Kidney (tissue), 10 donors: ENCODE measurements at regions not wholly inside any gene's neighbourhood (a gene's known extent, or its start where the extent isn't known, plus 50 kb on each side); places are given as distances from the start of the nearest gene placed in this dataset.
"Not testable (repeated sequence)": the region's sequence is repeated elsewhere in the genome, so short reads cannot be mapped to it uniquely, and the experiment has no call there.

Experiments used
- DNase-seq, 5 donors: peaks; one replicate each; pipeline ENCODE4 v3.0.0-alpha.2; 2013 to 2020
- FAIRE-seq: peaks from 2 replicates; lab custom pipeline; 2012; peaks lifted over from hg19 to GRCh38; lab: Jason Lieb, UNC
- H3K27ac ChIP-seq, 2 donors: one replicate each; pipeline ENCODE4 v1.7.0; 2013; ENCODE audit warnings: low read depth in 2 of 2, low read length in 2 of 2, inconsistent platforms in 1 of 2
- H3K27me3 ChIP-seq: one replicate; pipeline ENCODE4 v1.7.1; 2013; ENCODE audit warnings: low read length, inconsistent platforms; ENCODE audit not compliant: control insufficient read depth, insufficient read depth
- H3K36me3 ChIP-seq, 3 donors: one replicate each; pipeline versions ENCODE4 v1.7.0 to v1.7.1; 2013; ENCODE audit warnings: low read length in 3 of 3, control low read depth in 1 of 3, inconsistent platforms in 1 of 3; ENCODE audit not compliant: insufficient read depth in 3 of 3, control insufficient read depth in 2 of 3
- H3K4me1 ChIP-seq, 3 donors: one replicate each; pipeline versions ENCODE4 v1.7.0 to v1.7.1; 2013; ENCODE audit warnings: low read length in 3 of 3, inconsistent platforms in 1 of 3, low read depth in 1 of 3; ENCODE audit not compliant: control insufficient read depth in 2 of 3, insufficient read depth in 2 of 3
- H3K4me3 ChIP-seq, 3 donors: one replicate each; pipeline versions ENCODE4 v1.7.0 to v1.8.1; 2013; ENCODE audit warnings: low read length in 3 of 3, control low read depth in 1 of 3, inconsistent platforms in 1 of 3
- H3K9ac ChIP-seq, 3 donors: one replicate each; pipeline versions ENCODE4 v1.7.0 to v1.7.1; 2013; ENCODE audit warnings: low read length in 3 of 3, control low read depth in 1 of 3, inconsistent platforms in 1 of 3
- H3K9me3 ChIP-seq, 3 donors: one replicate each; pipeline versions ENCODE4 v1.7.0 to v1.7.1; 2013; ENCODE audit warnings: low read length in 3 of 3, control low read depth in 1 of 3, inconsistent platforms in 1 of 3; ENCODE audit not compliant: control insufficient read depth in 2 of 3, insufficient read depth in 1 of 3
- intact Hi-C: fragments of 100-400 bp; cut with DNase I; formaldehyde crosslinking; loops from one replicate; pipeline ENCODE4 v1.11.1; 2022
- donor health status: control.
- donor health status: control.
- donor health status: DM: yes; HTN: yes; CAD: no.
- donor health status: Normal renal cell carcinoma (clear cell type).

GRCh38 chr16:29094729-29095624 is 110.1 kb downstream of the LAT start:
- H3K9ac ChIP-seq, H3K4me3 ChIP-seq, H3K27me3 ChIP-seq, FAIRE-seq, H3K9me3 ChIP-seq, H3K36me3 ChIP-seq, H3K4me1 ChIP-seq, DNase-seq, intact Hi-C loops, H3K27ac ChIP-seq: not testable (repeated sequence)

- H3K9me3 ChIP-seq, intact Hi-C loops, FAIRE-seq, H3K4me1 ChIP-seq, H3K4me3 ChIP-seq, H3K27ac ChIP-seq, H3K36me3 ChIP-seq, H3K27me3 ChIP-seq, DNase-seq, H3K9ac ChIP-seq: not testable (repeated sequence)
These were observed 109.5 kb downstream of the LAT start for GRCh38 chr16:29094325-29094724.

GRCh38 chr16:29089679-29090078 is 104.8 kb downstream of the LAT start:
- DNase-seq, H3K36me3 ChIP-seq, H3K9ac ChIP-seq, intact Hi-C loops, H3K4me3 ChIP-seq, H3K9me3 ChIP-seq, H3K27me3 ChIP-seq, FAIRE-seq, H3K4me1 ChIP-seq, H3K27ac ChIP-seq: not testable (repeated sequence)

GRCh38 chr16:29087673-29088072 is 102.8 kb downstream of the LAT start:
- FAIRE-seq, H3K9me3 ChIP-seq, H3K9ac ChIP-seq, H3K36me3 ChIP-seq, H3K4me1 ChIP-seq, H3K27me3 ChIP-seq, H3K27ac ChIP-seq, DNase-seq, H3K4me3 ChIP-seq, intact Hi-C loops: not testable (repeated sequence)

GRCh38 chr16:29081829-29082639 is 97.2 kb downstream of the LAT start:
- H3K27me3 ChIP-seq, H3K9ac ChIP-seq, H3K4me1 ChIP-seq, H3K9me3 ChIP-seq, H3K27ac ChIP-seq, H3K36me3 ChIP-seq, FAIRE-seq, intact Hi-C loops: not testable (repeated sequence)
- peak in 4 of 5 donors; percentile 22 to 76 (median 30) for DNase-seq
- peak overlapping the region in 2 of 3 donors; percentile 30 to 35 for H3K4me3 ChIP-seq

GRCh38 chr16:29074554-29075402 is 89.9 kb downstream of the LAT start:
- peak; percentile 24 to 72 (median 46) for DNase-seq
- H3K9ac ChIP-seq: not testable (repeated sequence)

GRCh38 chr16:29062235-29062634 is 77.4 kb downstream of the LAT start:
- DNase-seq, intact Hi-C loops, H3K27me3 ChIP-seq, H3K9me3 ChIP-seq, H3K4me1 ChIP-seq, FAIRE-seq, H3K4me3 ChIP-seq, H3K9ac ChIP-seq, H3K27ac ChIP-seq, H3K36me3 ChIP-seq: not testable (repeated sequence)

More at GRCh38 chr16:29074554-29075402, 89.9 kb downstream of the LAT start:
- H3K4me3 ChIP-seq: peak overlapping the region in 2 of 3 donors; percentile 29 to 34
- FAIRE-seq, H3K4me1 ChIP-seq, H3K9me3 ChIP-seq, H3K36me3 ChIP-seq, intact Hi-C loops, H3K27me3 ChIP-seq: not testable (repeated sequence)
- peak overlapping the region in 1 of 2 donors; percentile 17 for H3K27ac ChIP-seq
